ENCODE measurements at regions not wholly inside any gene's neighbourhood (a gene's known extent, or its start where the extent isn't known, plus 50 kb on each side); places are given as distances from the start of the nearest gene placed in this dataset.

- ChIA-PET CTCF (interaction anchor here (0.6 kb wide), 1 partner anchor 183 kb away, joined by 3 read pairs; no protein-coding TSS in a partner anchor), POLR2A (ENCODE audit: low non-redundant PET) (no interaction called here)
- no TSS peak for BruUV-seq (replicated peaks)
- no peak for DNase-seq (ENCODE audit: low spot score)
- intact Hi-C loops (cut with micrococcal nuclease; ENCODE audit: unreplicated experiment), result no loop called here
- Histone ChIP-seq H3K4me3 (ENCODE audit: low read depth, low read length, poor library complexity, severe bottlenecking) (no peak overlapping the region), H3K27ac (ENCODE audit: low read depth, low read length, poor library complexity, severe bottlenecking) (no peak overlapping the region), H3K27me3 (replicated peaks; ENCODE audit: insufficient read depth, low read depth, low read length, poor library complexity) (no peaks in the 10 kb centered on the region), H3K4me1 (ENCODE audit: insufficient read depth, low read length, poor library complexity, severe bottlenecking) (peaks cover 25% of the 10 kb centered on the region), H3K36me3 (ENCODE audit: insufficient read depth, low read length, poor library complexity, severe bottlenecking) (no peaks in the 10 kb centered on the region), H3K9me3 (ENCODE audit: low read depth, low read length, poor library complexity, severe bottlenecking) (no peaks in the 10 kb centered on the region)
- TF ChIP-seq EZH2 (IDR thresholded peaks at IDR 0.05; ENCODE audit: borderline replicate concordance, low read depth, low read length, poor library complexity, severe bottlenecking), result no peak
- TF ChIP-seq CTCF (conservative IDR thresholded peaks at IDR 0.05; ENCODE audit: low read depth, low read length), result no peak
Observed at GRCh38 chr2:43038034-43038695, 188.2 kb downstream of the ZFP36L2 start.

- no peaks in the 10 kb centered on the region for H3K27me3 ChIP-seq (replicated peaks; ENCODE audit: insufficient read depth, low read depth, low read length, poor library complexity)
- intact Hi-C loops (cut with micrococcal nuclease; ENCODE audit: unreplicated experiment), result no loop called here
- H3K27ac ChIP-seq (ENCODE audit: low read depth, low read length, poor library complexity, severe bottlenecking), result no peak overlapping the region
- TF ChIP-seq CTCF (conservative IDR thresholded peaks at IDR 0.05; ENCODE audit: low read depth, low read length), result 0 out of 2 replicates have a peak, but pooled peaks have one; percentile 10
- TF ChIP-seq EZH2 (IDR thresholded peaks at IDR 0.05; ENCODE audit: borderline replicate concordance, low read depth, low read length, poor library complexity, severe bottlenecking), result no peak
- no peak for DNase-seq (ENCODE audit: low spot score)
- no peaks in the 10 kb centered on the region for H3K9me3 ChIP-seq (ENCODE audit: low read depth, low read length, poor library complexity, severe bottlenecking)
- no peaks in the 10 kb centered on the region for H3K36me3 ChIP-seq (ENCODE audit: insufficient read depth, low read length, poor library complexity, severe bottlenecking)
- no TSS peak for BruUV-seq (replicated peaks)
- ChIA-PET POLR2A (ENCODE audit: low non-redundant PET) (no interaction called here), CTCF (no interaction called here)
- no peak overlapping the region for H3K4me3 ChIP-seq (ENCODE audit: low read depth, low read length, poor library complexity, severe bottlenecking)
- H3K4me1 ChIP-seq (ENCODE audit: insufficient read depth, low read length, poor library complexity, severe bottlenecking), result peaks cover 10% of the 10 kb centered on the region
Observed at GRCh38 chr2:43035922-43036321, 190.5 kb downstream of the ZFP36L2 start.

- H3K27me3 ChIP-seq (replicated peaks; ENCODE audit: insufficient read depth, low read depth, low read length, poor library complexity), result no peaks in the 10 kb centered on the region
- H3K9me3 ChIP-seq (ENCODE audit: low read depth, low read length, poor library complexity, severe bottlenecking), result no peaks in the 10 kb centered on the region
- BruUV-seq (replicated peaks), result no TSS peak
- DNase-seq (ENCODE audit: low spot score), result no peak
- no peak overlapping the region for H3K4me3 ChIP-seq (ENCODE audit: low read depth, low read length, poor library complexity, severe bottlenecking)
- no peak overlapping the region for H3K27ac ChIP-seq (ENCODE audit: low read depth, low read length, poor library complexity, severe bottlenecking)
- peaks cover 1% of the 10 kb centered on the region for H3K4me1 ChIP-seq (ENCODE audit: insufficient read depth, low read length, poor library complexity, severe bottlenecking)
- TF ChIP-seq EZH2 (IDR thresholded peaks at IDR 0.05; ENCODE audit: borderline replicate concordance, low read depth, low read length, poor library complexity, severe bottlenecking) (no peak), CTCF (conservative IDR thresholded peaks at IDR 0.05; ENCODE audit: low read depth, low read length) (no peak)
- no peaks in the 10 kb centered on the region for H3K36me3 ChIP-seq (ENCODE audit: insufficient read depth, low read length, poor library complexity, severe bottlenecking)
- ChIA-PET CTCF (no interaction called here), POLR2A (ENCODE audit: low non-redundant PET) (no interaction called here)
- intact Hi-C loops (cut with micrococcal nuclease; ENCODE audit: unreplicated experiment), result no loop called here
Observed at GRCh38 chr2:43034921-43035320, 191.5 kb downstream of the ZFP36L2 start.
